ENCODE measurements at regions not wholly inside any gene's neighbourhood (a gene's known extent, or its start where the extent isn't known, plus 50 kb on each side); places are given as distances from the start of the nearest gene placed in this dataset.

GRCh38 chr5:68463606-68464005 is 248.1 kb downstream of the PIK3R1 start:
- TF ChIP-seq REST (IDR thresholded peaks at IDR 0.05; ENCODE audit: insufficient read depth in 1 of 2, low read depth in 2 of 2, low read length in 2 of 2) (no peak), POLR2AphosphoS5 (IDR thresholded peaks at IDR 0.05; ENCODE audit: low read depth, low read length) (no peak), TAF1 (IDR thresholded peaks at IDR 0.05; ENCODE audit: borderline replicate concordance, insufficient read depth, low read length) (no peak), SIN3A (IDR thresholded peaks at IDR 0.05; ENCODE audit: borderline replicate concordance, insufficient read depth, low read length) (no peak)

All from PFSK-1 (cell line).